CD4-positive, alpha-beta memory T cell (primary cell): ENCODE measurements at regions not wholly inside any gene's neighbourhood (a gene's known extent, or its start where the extent isn't known, plus 50 kb on each side); places are given as distances from the start of the nearest gene placed in this dataset.

Experiments
- CTCF ChIA-PET: fragments of 350-600 bp; sonication (Branson Sonifier 250); formaldehyde crosslinking; loops from one replicate; lab custom pipeline; 2021; ENCODE audit warnings: inconsistent platforms; ENCODE audit not compliant: partially characterized antibody; lab: Charles Lee
- POLR2A ChIA-PET: fragments of 350-600 bp; sonication (Branson Sonifier 250); formaldehyde crosslinking; loops from one replicate; lab custom pipeline; 2021; ENCODE audit not compliant: partially characterized antibody; lab: Charles Lee
- DNase-seq, 5 donors: peaks; one replicate each; pipeline versions ENCODE4 v3.0.0 to v3.0.0-alpha.2; 2020 to 2022; ENCODE audit warnings: mixed read lengths in 1 of 5
- H3K27ac ChIP-seq: one replicate; pipeline ENCODE4 v1.7.0; 2013; ENCODE audit warnings: low read depth, low read length
- H3K27me3 ChIP-seq: 2 replicates; pipeline ENCODE4 v1.7.0; 2013; ENCODE audit warnings: mild to moderate bottlenecking, low read length, moderate library complexity; ENCODE audit not compliant: insufficient read depth
- H3K36me3 ChIP-seq: 2 replicates; pipeline ENCODE4 v1.7.0; 2013; ENCODE audit warnings: mild to moderate bottlenecking, low read length, moderate library complexity; ENCODE audit not compliant: insufficient read depth
- H3K4me1 ChIP-seq: 2 replicates; pipeline ENCODE4 v1.7.0; 2013; ENCODE audit warnings: mild to moderate bottlenecking, low read length, moderate library complexity; ENCODE audit not compliant: insufficient read depth
- H3K4me3 ChIP-seq, 2 donors: one replicate each; pipeline ENCODE4 v1.7.0; 2013; ENCODE audit warnings: low read length in 2 of 2, mild to moderate bottlenecking in 1 of 2
- H3K9me3 ChIP-seq, 2 donors: one replicate each; pipeline ENCODE4 v1.7.0; 2013; ENCODE audit warnings: low read length in 2 of 2, control low read depth in 1 of 2; ENCODE audit not compliant: control insufficient read depth in 1 of 2
- H3K27ac Mint-ChIP-seq, 7 donors: one replicate each; pipeline ENCODE4 v1.8.0; 2020 to 2021; ENCODE audit warnings: mixed read lengths in 7 of 7, mild to moderate bottlenecking in 6 of 7, inconsistent platforms in 3 of 7, moderate library complexity in 3 of 7
- H3K27me3 Mint-ChIP-seq, 2 donors: one replicate each; pipeline ENCODE4 v1.8.0; 2020 to 2021; ENCODE audit warnings: mixed read lengths in 2 of 2
- H3K36me3 Mint-ChIP-seq, 2 donors: one replicate each; pipeline ENCODE4 v1.8.0; 2020 to 2021; ENCODE audit warnings: mixed read lengths in 2 of 2, inconsistent platforms in 1 of 2, mild to moderate bottlenecking in 1 of 2
- H3K4me1 Mint-ChIP-seq, 4 donors: one replicate each; pipeline ENCODE4 v1.8.0; 2020 to 2021; ENCODE audit warnings: mixed read lengths in 4 of 4, mild to moderate bottlenecking in 1 of 4
- H3K4me3 Mint-ChIP-seq, 8 donors: one replicate each; pipeline ENCODE4 v1.8.0; 2020 to 2021; ENCODE audit warnings: mixed read lengths in 8 of 8, mild to moderate bottlenecking in 7 of 8, moderate library complexity in 6 of 8, inconsistent platforms in 3 of 8
- H3K9me3 Mint-ChIP-seq, 8 donors: one replicate each; pipeline ENCODE4 v1.8.0; 2020 to 2021; ENCODE audit warnings: mixed read lengths in 8 of 8, mild to moderate bottlenecking in 5 of 8, inconsistent platforms in 3 of 8, moderate library complexity in 1 of 8
- intact Hi-C: fragments of 100-400 bp; cut with micrococcal nuclease; formaldehyde crosslinking; loops from one replicate; pipeline ENCODE4 v1.15.1; 2023

- Mint-ChIP-seq H3K4me3 (no peak overlapping the region), H3K27ac (no peak overlapping the region), H3K36me3 (no peaks in the 10 kb centered on the region), H3K4me1 (no peaks in the 10 kb centered on the region), H3K9me3 (peaks cover 0 to 5% (median 0%) of the 10 kb centered on the region in 8 donors), H3K27me3 (peaks cover 1 to 3% of the 10 kb centered on the region in 2 donors)
- Histone ChIP-seq H3K36me3 (no peaks in the 10 kb centered on the region), H3K4me3 (no peak overlapping the region), H3K4me1 (no peaks in the 10 kb centered on the region), H3K27ac (no peak overlapping the region), H3K27me3 (no peaks in the 10 kb centered on the region), H3K9me3 (no peaks in the 10 kb centered on the region)
- DNase-seq = no peak
- ChIA-PET CTCF (no interaction called here), POLR2A (no interaction called here)
- intact Hi-C loops = loop anchor here (5.0 kb wide), 1 partner anchor 1835 kb away; no protein-coding TSS in a partner anchor
Observed at GRCh38 chr12:90851800-90852718, 102.9 kb downstream of the CCER1 start.

DNA sequence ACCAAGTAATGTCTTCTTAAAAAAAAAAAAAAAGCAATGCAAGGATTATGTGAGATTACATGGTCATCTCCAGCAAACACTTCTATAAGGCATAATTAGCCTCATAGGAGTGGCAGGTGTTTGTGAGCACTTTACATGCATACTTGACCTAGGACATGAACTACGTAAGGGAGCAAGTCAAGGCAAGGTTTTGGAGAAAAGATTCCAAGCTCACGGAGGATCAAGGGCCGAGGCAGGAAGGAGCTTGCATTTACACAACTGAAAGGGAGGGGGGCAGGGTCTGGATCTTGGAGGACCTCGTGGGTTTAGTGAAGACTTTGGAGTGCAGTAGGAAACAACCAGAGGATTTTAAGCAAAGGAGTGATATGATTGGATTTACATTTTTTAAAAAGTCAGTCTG is 112.5 kb downstream of the CCER1 start:
- DNase-seq = no peak
- no peaks in the 10 kb centered on the region for H3K4me1 ChIP-seq
- H3K27me3 ChIP-seq = no peaks in the 10 kb centered on the region
- ChIA-PET POLR2A (no interaction called here), CTCF (no interaction called here)
- no peak overlapping the region for H3K27ac Mint-ChIP-seq
- no peak overlapping the region for H3K4me3 ChIP-seq
- intact Hi-C loops = no loop called here
- H3K36me3 ChIP-seq = no peaks in the 10 kb centered on the region
- H3K4me3 Mint-ChIP-seq = no peak overlapping the region
- no peaks in the 10 kb centered on the region for H3K4me1 Mint-ChIP-seq
- peaks cover 1% of the 10 kb centered on the region in 2 donors for H3K27me3 Mint-ChIP-seq
- H3K9me3 Mint-ChIP-seq = peaks cover 0 to 2% (median 0%) of the 10 kb centered on the region in 8 donors
- no peaks in the 10 kb centered on the region for H3K9me3 ChIP-seq
- no peaks in the 10 kb centered on the region for H3K36me3 Mint-ChIP-seq
- no peak overlapping the region for H3K27ac ChIP-seq

DNA sequence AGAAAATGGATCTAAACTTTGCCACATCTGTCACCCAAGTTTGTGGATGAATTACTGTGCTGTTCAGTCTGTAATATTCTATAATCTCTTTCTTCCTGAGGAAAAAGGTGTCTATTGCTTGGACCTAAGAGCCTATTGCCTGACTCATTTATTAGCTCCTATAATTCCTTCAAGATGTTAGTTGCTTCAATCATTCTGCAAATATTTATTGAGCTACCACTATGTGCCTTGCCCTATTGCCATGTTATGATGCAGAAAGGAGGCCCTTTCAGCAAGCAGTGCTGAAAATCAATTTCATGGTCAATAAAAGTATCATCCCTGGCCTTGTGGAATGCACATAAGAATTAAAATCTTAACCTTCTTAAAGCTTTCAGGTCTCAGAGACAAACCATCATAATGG is 113.6 kb downstream of the CCER1 start:
- H3K4me3 Mint-ChIP-seq = no peak overlapping the region
- ChIA-PET CTCF (interaction anchor here (1.1 kb wide), 1 partner anchor 13 kb away, joined by 4 read pairs; no protein-coding TSS in a partner anchor), POLR2A (no interaction called here)
- DNase-seq = no peak
- Histone ChIP-seq H3K4me1 (no peaks in the 10 kb centered on the region), H3K9me3 (no peaks in the 10 kb centered on the region), H3K27ac (no peak overlapping the region), H3K27me3 (no peaks in the 10 kb centered on the region), H3K4me3 (no peak overlapping the region), H3K36me3 (no peaks in the 10 kb centered on the region)
- H3K9me3 Mint-ChIP-seq = no peaks in the 10 kb centered on the region
- no peaks in the 10 kb centered on the region for H3K27me3 Mint-ChIP-seq
- intact Hi-C loops = no loop called here
- H3K4me1 Mint-ChIP-seq = no peaks in the 10 kb centered on the region
- no peaks in the 10 kb centered on the region for H3K36me3 Mint-ChIP-seq
- no peak overlapping the region for H3K27ac Mint-ChIP-seq

DNA sequence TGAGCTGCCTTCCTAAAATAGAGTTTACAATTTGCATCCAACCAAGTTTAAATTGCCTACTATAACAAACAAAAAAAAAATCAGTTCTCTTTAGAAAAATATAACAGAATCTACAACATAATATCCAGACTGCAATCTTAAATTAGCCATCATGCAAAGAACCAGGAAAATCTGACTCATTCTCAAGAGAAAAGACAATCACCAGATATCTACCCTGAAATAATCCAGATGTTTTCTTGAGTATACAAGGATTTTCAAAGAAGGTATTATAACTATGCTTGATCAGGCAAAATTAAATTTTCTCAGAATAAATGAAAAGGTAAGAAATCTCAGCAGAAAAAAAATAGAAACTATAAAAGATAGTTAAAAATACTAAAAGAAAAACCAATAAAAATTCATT is 115.6 kb downstream of the CCER1 start:
- no peaks in the 10 kb centered on the region for H3K9me3 ChIP-seq
- CTCF ChIA-PET = no interaction called here
- Mint-ChIP-seq H3K27ac (no peak overlapping the region), H3K4me1 (no peaks in the 10 kb centered on the region), H3K36me3 (no peaks in the 10 kb centered on the region), H3K27me3 (no peaks in the 10 kb centered on the region), H3K9me3 (no peaks in the 10 kb centered on the region), H3K4me3 (no peak overlapping the region)
- DNase-seq = no peak
- POLR2A ChIA-PET = no interaction called here
- no peak overlapping the region for H3K4me3 ChIP-seq
- no peak overlapping the region for H3K27ac ChIP-seq
- intact Hi-C loops = no loop called here
- no peaks in the 10 kb centered on the region for H3K4me1 ChIP-seq
- H3K27me3 ChIP-seq = no peaks in the 10 kb centered on the region
- no peaks in the 10 kb centered on the region for H3K36me3 ChIP-seq

DNA sequence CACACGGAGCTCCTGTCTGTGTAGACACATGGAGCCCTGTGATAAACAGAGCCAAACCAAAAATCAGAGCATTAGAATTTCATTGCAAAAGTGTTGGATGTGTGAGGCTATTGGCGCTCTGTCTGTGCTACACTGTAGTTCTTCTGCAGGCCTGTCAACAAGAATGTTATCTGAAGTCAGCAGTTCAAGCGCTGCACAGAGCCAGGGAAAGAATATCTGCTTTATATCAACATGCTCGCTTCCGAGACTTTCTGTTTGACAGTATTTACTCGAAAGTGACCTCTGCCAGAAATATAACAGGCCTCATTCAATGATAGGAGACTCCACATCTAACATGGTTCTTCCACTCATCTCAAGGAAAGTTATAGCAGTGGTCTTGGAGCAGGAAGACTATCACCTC is 118.3 kb downstream of the CCER1 start:
- no peaks in the 10 kb centered on the region for H3K27me3 ChIP-seq
- H3K9me3 ChIP-seq = no peaks in the 10 kb centered on the region
- no peaks in the 10 kb centered on the region for H3K36me3 Mint-ChIP-seq
- H3K4me3 Mint-ChIP-seq = no peak overlapping the region
- H3K4me3 ChIP-seq = no peak overlapping the region
- H3K4me1 ChIP-seq = no peaks in the 10 kb centered on the region
- CTCF ChIA-PET = no interaction called here
- no peak for DNase-seq
- H3K36me3 ChIP-seq = no peaks in the 10 kb centered on the region
- peaks cover 0 to 2% of the 10 kb centered on the region in 2 donors for H3K27me3 Mint-ChIP-seq
- intact Hi-C loops = no loop called here
- POLR2A ChIA-PET = no interaction called here
- no peak overlapping the region for H3K27ac Mint-ChIP-seq
- no peak overlapping the region for H3K27ac ChIP-seq
- H3K9me3 Mint-ChIP-seq = no peaks in the 10 kb centered on the region
- H3K4me1 Mint-ChIP-seq = peaks cover 0 to 8% (median under 1%) of the 10 kb centered on the region in 4 donors

- no peaks in the 10 kb centered on the region for H3K9me3 ChIP-seq
- ChIA-PET CTCF (interaction anchor here (0.6 to 1.3 kb wide), 2 partner anchors 13 to 1437 kb away, joined by 3 read pairs; no protein-coding TSS in a partner anchor), POLR2A (no interaction called here)
- no peaks in the 10 kb centered on the region for H3K4me1 ChIP-seq
- H3K36me3 Mint-ChIP-seq = no peaks in the 10 kb centered on the region
- H3K4me3 Mint-ChIP-seq = peak overlapping the region in 1 of 8 donors; percentile 12
- intact Hi-C loops = no loop called here
- no peaks in the 10 kb centered on the region for H3K27me3 ChIP-seq
- H3K36me3 ChIP-seq = no peaks in the 10 kb centered on the region
- no peak for DNase-seq
- no peak overlapping the region for H3K27ac ChIP-seq
- no peak overlapping the region for H3K27ac Mint-ChIP-seq
- H3K4me1 Mint-ChIP-seq = peaks cover 0 to 8% (median under 1%) of the 10 kb centered on the region in 4 donors
- H3K27me3 Mint-ChIP-seq = peaks cover 0 to 2% of the 10 kb centered on the region in 2 donors
- no peak overlapping the region for H3K4me3 ChIP-seq
- H3K9me3 Mint-ChIP-seq = no peaks in the 10 kb centered on the region
Observed at GRCh38 chr12:90833228-90833627, 121.7 kb downstream of the CCER1 start.

- Mint-ChIP-seq H3K27ac (no peak overlapping the region), H3K27me3 (peaks cover 0 to 3% of the 10 kb centered on the region in 2 donors), H3K4me3 (no peak overlapping the region), H3K9me3 (no peaks in the 10 kb centered on the region), H3K36me3 (no peaks in the 10 kb centered on the region), H3K4me1 (peaks cover 0 to 8% (median under 1%) of the 10 kb centered on the region in 4 donors)
- ChIA-PET POLR2A (no interaction called here), CTCF (interaction anchor here (1.3 kb wide), 1 partner anchor 12 kb away, joined by 3 read pairs; no protein-coding TSS in a partner anchor)
- DNase-seq = no peak
- Histone ChIP-seq H3K4me1 (no peaks in the 10 kb centered on the region), H3K27ac (no peak overlapping the region), H3K36me3 (no peaks in the 10 kb centered on the region), H3K9me3 (no peaks in the 10 kb centered on the region), H3K27me3 (no peaks in the 10 kb centered on the region), H3K4me3 (no peak overlapping the region)
- intact Hi-C loops = no loop called here
Observed at GRCh38 chr12:90832427-90832826, 122.5 kb downstream of the CCER1 start.
